Dermis microvascular lymphatic vessel endothelial cell (primary cell): ENCODE measurements at regions not wholly inside any gene's neighbourhood (a gene's known extent, or its start where the extent isn't known, plus 50 kb on each side); places are given as distances from the start of the nearest gene placed in this dataset.

ENCODE experiments used
- DNase-seq, 2 donors: peaks; one replicate each; pipeline versions ENCODE4 v3.0.0 to v3.0.0-alpha.2; 2010; ENCODE audit warnings: low read depth in 2 of 2

DNA sequence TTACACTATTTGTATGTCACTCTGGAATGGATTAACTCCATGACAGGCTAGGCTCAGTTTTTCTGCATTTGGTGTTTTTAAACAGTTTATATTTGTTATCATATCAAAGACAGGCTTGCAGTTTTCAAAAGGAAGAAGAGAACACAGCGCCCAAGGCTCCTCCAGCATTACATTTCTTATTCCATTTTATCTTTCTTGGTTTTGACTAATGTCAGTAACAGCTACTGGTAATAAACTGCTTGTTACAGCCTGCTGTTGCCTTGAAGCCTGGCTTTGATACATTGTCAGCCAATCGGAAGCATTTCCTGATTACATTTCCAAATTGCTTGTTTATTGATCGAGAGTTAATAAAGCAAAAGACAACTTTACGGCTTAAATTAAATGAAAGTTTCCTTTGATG, 166.0 kb upstream of the MDFIC start:
- no peak for DNase-seq

DNA sequence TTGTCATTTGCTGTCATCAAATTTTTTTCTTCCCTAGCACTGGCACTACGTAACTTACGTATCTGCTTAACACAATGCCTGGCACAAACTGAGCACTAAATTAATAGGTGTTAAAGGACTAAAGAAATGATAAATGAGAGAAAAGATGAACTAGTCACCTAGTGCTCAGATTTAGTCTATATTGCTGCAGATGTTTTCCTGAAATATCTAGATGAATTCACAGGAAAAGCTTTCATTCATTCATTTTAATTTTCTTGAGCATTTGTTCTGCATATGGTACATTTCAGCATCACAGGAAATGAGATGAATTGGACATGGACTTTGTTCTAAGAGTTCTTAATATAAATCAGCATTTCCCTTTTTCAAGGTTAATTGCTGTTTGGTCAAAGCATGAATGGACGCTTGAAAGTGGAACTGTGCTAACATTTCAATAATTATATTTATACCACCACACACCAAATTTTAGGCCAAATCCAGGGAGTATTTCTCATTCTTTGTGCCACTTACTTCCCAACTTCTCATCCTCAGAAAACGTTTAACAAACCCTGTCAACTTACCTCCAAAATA, 163.2 kb upstream of the MDFIC start:
- no peak for DNase-seq

DNA sequence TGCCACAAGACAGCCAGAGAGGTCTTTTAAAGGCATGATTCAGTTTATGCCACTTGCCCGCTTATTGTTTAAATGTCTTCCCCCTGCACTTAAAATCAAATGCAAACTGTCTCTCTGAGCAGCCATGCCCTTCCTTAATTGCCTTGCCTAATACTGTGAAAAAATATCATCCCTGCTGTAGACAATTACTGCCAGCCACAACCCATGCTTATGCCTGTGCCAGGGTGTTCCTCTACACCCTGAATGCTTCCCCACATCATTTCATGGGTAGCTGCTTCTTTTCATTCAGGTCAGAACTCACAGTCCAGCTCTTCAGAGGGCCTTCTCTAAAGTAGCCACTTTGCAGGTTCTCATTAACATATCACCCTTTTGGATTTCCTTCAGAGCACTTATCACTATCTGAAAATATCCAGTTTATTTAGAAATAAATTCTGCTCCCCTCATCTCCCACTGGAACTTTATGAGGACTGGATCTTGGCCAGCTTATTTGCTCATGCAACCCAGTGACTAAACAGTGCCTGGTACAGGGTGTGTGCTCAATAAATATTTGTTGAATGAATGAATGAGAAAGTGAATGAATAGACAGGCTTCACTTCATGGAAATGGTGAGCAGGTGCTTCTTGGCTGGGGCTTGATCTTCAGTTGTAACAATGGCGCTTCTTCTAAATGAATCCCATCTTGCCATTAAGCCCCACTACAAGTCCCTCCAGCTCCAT, 162.4 kb upstream of the MDFIC start:
- DNase-seq, result no peak

DNA sequence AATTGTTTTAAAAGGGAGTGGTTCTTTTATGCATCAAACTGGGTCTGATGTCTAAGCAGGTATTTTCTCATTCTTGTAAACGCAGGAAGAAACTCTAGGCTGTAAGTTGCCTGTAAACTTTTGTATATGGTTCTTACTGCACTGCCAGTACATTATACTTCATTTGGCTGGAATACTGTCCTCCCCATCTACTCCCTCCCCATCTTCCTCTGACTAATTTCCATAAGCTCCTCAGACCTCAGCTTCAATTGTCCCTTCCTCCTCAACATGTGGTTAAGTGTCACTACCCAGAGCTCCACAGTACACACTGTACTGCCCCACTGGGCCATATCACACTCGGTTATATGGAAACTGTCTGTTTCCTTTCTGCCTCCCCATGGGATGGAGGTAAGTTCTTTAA, 161.4 kb upstream of the MDFIC start:
- no peak for DNase-seq

DNA sequence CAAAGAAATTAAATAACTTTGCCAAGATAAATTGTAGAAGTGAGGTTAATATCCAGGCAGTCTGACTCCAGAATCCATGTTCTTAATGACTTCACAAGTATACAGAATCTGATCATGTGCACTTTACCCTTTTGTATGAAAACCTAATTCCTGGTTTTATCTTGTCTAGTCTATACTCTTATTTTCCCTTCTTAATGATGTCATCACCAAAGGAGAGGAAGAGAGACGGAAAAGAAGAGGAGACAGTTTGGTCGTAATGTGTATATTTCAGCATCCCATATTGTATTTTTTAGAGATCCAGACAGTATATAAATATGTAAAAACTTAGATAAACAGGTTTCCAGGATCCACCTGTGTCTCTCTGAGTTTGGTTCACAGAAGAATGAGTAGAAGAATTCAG, 159.9 kb upstream of the MDFIC start:
- DNase-seq, result no peak

DNA sequence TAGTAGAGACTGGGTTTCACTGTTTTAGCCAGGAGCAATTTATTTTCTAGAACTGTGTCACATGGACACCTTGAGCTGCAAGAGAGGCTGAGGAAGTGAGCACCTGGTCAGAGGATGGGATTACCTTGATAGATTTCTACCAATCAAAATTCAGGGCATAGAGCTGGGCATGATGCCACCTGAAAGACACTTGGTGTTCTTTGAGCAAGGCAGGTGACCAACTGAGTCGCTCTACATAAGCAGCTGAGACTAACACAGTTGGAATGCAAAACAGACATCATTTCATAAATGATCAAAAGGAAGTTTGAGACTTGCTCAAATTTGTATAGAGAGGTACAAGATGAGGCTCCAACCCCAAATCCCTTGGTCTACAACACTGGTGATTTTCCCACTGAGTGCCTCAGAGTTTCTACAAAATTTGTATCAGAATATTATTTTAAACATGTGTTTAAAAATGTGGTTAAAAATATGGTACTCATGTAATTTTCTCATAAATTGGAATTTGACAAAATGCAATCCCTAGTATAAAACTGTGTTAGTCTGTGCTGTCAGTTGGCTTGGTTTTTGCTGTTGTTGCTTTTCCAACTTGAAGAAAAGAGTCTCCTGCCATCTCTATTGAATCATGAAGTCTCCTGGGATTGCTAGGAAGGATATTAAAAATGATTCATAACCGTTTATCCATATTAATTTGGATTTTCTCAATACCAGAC, 156.4 kb upstream of the MDFIC start:
- DNase-seq, result no peak

DNA sequence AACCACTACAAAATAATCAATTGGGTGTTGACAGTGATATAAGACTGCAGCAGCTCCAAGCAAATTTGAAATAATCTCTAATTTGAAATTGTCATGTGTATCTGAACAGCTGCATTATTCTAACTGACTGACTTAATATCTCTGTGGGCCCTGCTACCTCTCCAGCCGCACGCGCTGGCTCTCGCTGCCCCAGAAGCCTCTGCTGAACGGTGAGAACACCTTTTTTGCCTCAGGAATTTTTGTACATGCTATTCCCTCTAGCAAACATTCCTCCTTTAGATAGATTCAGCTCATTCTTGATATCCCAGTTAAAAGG, 155.9 kb upstream of the MDFIC start:
- no peak for DNase-seq

DNA sequence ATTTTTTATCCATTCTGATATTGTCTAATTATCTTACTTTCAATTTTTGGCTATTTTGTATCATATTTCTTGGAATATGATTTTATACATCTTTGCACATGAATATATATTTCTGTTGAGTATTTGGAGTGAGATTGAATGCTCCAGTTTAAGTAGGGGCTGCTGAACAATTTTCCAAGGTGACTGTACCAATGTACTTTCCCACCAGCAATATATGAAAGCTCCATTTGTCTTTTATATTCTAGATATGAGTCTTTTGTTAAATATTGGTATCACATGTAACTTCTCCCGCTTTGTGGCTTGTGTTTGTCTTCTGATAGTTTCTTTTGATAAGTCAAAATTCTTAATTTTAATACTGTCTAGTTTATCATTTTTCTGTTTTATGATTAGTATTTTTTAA, 144.6 kb upstream of the MDFIC start:
- no peak for DNase-seq

DNA sequence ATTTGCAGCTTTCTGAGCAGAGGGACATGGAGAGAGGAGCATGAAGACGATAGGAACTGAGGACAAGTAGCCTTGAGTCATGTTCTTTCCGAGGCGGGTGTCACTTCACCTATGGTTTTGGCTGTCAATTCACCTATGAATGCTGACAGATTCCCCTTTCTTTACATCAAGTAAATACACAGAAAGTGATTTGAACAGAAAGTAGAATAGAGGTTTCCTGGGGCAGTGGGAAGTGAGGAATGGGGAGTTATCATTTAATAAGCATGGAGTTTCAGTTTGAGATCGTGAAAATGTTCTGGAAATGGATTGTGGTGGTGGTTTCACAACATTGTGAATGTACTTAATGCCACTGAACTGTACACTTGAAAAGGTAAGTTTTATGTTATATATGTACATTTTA, 138.4 kb upstream of the MDFIC start:
- DNase-seq, result no peak

DNA sequence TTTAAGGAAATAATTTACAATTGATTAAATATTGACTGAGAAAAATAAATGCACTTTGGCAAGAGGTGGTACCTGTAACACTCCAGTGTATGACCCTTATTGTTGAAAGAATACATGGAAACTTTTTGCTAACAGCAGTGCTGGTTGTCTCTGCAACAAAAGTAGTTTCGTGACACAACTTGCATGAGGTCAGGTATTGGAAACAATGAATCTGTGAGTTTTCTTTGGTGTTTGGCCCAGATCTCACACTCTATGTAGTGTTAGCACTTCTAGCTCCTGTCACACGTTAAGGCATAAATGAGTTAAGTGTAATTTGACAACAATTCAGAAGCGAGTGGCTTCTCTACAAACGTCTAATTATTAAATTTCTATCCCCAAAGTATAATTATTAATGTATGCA, 137.7 kb upstream of the MDFIC start:
- DNase-seq, result peak; percentile 39 to 60

DNA sequence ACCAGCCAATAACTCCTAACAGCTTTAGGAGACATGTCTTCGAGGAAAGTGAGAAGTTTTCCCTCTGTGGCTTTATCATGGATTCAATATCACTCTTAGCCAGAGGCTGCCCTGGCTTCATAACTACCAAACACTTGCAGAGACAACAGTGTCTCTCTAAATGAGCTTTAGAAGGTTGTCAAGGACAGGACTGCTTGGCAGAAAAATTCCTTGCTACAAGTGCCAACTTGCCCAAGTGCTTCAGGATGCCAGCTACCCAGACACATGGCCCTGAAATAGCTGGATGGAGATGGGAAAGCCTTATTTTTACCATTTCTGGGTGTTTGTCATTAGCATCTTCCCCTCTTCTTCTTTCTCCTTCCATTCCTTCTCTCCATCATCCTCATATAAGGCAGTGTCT, 137.1 kb upstream of the MDFIC start:
- no peak for DNase-seq

DNA sequence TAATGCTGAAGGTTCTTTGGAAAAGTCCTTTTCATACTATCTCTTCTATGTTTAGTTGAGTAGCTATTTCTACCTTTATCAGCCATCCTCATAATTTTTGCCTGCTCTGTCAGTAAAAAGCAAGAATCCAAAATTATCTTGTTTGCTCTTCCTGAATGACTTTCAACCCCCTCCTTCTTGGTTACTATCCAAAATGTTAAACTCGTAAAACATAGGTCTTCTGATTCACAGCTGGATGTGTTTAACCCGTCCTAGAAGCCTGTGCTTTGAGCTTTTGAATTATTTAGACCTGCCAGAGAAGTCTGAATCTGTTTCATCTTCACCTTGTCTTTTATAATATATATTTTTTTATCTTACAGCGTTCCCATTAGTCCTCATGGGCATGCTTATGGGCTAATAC, 136.4 kb upstream of the MDFIC start:
- no peak for DNase-seq

DNA sequence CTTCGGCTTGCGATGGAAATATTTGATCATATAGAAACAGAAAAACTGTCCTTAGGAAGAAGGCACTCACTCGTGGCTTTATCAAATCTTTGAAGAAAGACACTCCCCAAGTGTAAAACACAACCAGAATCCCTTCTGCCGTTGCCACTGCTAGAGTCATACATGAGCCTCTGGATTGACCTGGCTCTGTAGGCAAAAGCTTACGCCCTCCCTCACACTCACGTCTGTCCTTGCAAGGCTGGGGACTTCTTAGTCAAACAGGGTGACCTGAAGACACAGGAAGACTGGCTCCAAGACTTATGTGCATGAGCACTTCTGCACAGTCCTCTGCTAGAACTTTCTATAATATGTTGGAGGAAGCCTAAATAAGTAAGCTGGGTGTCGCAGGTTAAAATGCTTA, 135.4 kb upstream of the MDFIC start:
- DNase-seq, result no peak

DNA sequence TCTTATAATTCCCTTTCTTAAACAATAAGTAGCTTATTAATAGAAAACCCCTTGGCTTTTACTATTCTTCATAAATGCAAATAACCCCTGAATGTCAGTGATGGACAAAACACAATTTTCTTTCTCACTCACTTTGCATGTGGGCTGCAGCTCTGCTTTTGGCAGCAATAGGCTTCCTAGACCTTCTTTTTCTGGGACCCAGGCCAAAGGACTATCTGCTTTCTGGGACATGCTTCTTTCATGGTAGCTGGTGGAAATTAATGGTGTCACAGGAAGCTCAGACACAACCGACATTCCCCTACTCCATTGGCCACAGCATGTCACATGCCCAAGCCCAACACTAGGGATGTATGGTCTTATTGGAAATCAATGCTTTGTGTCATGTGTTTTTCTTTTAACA, 134.3 kb upstream of the MDFIC start:
- DNase-seq, result no peak

DNA sequence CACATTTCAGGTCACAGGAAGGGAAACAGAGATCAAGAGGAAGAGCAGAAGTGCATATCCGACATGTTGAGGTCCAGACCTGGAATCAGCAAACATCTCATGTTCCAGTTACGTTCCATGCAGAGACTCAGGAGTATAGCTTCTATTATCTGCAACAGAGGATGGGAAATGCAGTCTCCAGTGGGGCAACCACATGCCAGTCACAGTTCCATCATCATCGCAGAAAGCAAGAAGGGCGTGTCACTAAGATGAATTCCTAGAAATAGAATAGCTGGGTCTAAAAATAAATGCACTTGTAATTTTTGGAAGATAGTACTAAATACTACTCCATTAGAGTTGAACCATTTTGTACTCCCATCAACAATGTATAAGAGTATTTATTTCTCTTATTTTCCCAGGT, 133.2 kb upstream of the MDFIC start:
- DNase-seq, result no peak

DNA sequence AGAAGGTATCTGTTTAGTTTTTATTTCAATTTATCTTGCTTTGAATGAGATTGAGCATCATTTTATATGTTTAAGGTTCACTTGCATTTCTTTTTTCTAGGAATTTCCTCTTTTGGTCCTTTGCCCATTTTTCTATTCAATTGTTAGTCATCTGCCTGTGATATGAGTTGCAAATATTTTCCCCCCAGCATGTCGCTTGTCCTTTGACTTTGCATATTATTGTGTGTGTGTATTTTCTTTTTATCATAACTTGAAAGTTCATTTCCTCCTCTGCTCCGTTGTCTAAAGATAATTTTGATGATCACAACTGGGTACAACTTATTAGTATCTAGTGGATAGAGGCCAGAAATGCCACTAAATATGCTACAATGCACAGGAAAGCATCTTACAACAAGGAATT, 132.7 kb upstream of the MDFIC start:
- DNase-seq, result peak; percentile 88 to 91

DNA sequence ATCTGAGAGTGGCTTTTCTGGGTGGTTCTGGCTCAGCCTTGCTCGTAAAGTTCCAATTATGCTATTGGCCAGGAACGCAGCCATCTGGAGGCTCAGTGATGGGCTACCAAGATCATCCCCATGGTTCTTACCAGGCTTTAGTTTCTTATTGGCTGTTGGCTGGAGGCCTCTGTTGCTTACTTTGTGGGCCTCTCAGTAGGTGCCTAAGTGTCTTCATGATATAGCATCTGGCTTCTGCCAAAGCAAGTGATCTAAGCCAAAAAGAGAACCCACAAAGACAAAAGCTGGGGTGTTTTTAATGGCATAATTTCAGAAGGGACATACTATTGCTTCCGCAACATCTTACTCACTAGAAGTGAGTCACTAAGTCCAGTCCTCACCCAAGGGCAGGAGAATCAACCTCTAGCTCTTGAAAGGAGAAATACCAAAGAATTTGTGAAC, 132.0 kb upstream of the MDFIC start:
- peak in 1 of 2 donors; percentile 88 for DNase-seq

DNA sequence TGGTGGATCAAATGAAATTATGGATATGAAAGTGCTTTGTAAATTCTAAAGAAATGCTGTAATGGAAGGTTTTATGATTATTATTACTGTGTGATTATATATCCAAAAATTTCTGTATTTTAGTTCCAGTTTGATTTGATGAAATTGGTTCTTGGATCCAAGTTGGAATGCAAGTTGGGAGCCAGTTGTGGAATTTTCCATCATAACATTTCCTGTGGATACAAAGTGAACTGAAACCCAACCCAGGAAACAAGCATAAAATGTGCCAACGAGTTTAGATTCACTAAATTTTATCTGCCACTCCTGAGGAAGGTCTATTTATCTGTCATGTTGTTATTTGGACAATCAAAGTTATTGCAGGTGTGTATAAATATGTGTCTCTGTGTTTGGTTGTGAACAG, 131.4 kb upstream of the MDFIC start:
- DNase-seq, result peak; percentile 79 to 96

DNA sequence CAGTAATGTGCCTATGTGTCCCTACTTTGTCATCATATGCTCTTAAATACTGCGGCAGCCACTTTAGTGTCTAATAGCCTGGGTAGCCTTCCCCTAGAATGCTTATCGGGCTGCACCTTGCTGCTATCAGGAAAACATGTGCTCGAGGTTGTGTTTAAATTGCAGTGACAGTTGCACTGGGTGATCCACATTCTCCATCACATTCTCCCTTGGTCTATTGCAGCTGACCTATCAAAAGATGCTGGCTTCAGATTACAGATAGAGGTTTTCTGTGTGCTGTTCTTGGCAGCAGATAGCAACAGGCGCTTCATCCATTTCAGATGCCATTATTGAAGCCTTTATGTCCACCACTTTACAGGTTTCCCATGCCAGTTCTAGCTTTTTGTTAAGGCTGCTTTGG, 130.1 kb upstream of the MDFIC start:
- peak; percentile 60 to 82 for DNase-seq

DNA sequence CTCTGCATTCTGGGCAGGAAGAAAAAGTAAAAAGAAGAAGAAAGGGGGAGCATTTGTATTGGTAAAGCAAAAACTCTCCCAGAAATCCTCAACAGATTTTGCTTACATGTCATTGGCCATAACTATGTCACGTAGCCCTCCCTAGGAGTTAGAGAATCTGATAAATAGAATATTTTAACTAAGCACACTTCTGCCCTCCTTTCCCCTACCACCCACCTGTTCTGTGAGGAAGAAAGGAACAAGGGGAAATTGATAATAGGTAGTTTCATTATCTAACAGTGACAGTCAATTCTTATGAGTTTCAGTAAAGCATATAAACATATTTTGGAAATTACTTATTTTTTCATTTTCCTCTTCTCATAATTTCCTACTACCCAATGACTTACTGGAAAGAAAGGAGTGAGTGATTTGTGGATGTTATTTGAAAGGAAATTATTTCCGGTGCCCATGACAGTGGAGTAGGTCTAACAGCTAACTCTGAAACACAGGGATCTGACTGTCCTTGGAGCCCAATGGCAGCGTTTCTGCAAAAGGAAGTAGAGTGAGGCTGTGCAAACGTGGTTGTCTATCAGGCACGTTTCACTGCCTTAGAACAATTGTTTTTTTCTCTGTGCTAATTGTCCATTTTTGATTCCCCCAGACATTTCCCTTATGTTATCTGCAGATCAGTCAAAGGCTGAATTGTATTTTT, 128.6 kb upstream of the MDFIC start:
- peak; percentile 59 to 61 for DNase-seq

DNA sequence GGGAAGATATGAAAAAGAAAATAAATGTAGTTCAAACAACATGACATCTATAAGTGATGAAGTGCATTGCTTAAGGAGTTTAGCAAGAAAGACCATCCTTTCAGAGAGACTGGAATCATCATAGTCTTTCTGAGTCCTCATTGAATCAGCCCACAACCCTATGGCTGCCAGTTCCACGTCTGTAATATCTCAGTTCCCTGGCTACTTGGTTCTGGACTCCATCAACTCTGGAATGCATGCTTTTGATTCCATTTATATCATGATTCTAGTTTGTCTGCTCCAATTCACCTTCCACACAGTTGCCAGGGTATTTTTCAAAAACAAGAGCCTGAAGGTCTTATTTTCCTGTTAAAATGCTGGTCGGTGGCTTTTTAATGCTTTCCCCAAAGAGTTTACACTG, 126.4 kb upstream of the MDFIC start:
- no peak for DNase-seq

DNA sequence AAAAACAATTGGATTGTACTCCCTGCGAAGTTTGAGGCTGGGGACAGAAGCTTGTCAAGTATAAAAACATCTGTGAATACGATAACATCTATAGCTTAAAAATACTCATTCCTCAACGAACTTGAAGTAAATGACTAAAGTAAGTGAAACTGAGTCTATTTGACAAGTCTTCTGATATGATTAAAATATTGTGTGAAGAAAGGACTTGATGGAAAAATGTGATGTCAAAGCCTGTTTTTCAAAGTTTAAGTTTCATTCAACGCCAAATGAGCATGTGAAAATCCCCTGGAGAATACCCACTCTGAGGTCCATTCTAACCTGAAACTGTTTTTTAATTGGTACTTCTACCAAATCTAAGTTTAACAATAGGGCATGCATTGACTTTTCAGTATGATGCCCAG, 122.3 kb upstream of the MDFIC start:
- no peak for DNase-seq

DNA sequence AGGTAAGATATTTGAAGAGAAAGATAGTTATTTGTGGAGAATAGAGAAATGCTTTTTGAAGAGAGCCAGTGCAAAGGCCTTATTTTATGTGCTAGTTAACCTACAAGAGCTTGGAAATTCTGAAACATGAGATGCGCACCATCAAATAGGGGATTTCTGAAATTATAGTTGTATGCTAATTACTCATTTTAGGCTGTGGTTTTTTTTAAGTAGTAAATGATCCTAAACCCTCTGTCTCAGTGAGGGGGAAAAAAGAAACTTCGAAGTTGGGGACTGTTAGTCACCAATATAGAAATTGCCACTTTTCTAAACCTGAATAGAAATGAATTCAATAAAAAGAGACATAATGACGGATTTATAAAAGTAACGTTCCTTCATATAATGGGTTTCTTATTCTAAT, 119.3 kb upstream of the MDFIC start:
- DNase-seq, result no peak
